Neuronal stem cell (in vitro differentiated cells): ENCODE measurements at regions not wholly inside any gene's neighbourhood (a gene's known extent, or its start where the extent isn't known, plus 50 kb on each side); places are given as distances from the start of the nearest gene placed in this dataset.
A peak's percentile ranks its signal among the peaks of the same experiment; 100 is the strongest.

ENCODE experiments used
- DNase-seq: peaks from one replicate; pipeline ENCODE4 v3.0.0-alpha.2; 2013; ENCODE audit warnings: low spot score
- H2AFZ ChIP-seq: one replicate; pipeline ENCODE4 v1.6.1; 2013; ENCODE audit warnings: mild to moderate bottlenecking, low read length, inconsistent platforms
- H2AK5ac ChIP-seq: 2 replicates; pipeline ENCODE4 v1.6.1; 2013; ENCODE audit warnings: low read depth, mild to moderate bottlenecking, inconsistent platforms, low read length, moderate library complexity, mixed read lengths
- H2BK120ac ChIP-seq: 2 replicates; pipeline ENCODE4 v1.6.1; 2013; ENCODE audit warnings: low read depth, mild to moderate bottlenecking, inconsistent platforms, low read length, moderate library complexity, mixed read lengths
- H2BK12ac ChIP-seq: one replicate; pipeline ENCODE4 v1.6.1; 2013; ENCODE audit warnings: low read length, inconsistent platforms
- H2BK15ac ChIP-seq: 2 replicates; pipeline ENCODE4 v1.6.1; 2013; ENCODE audit warnings: mild to moderate bottlenecking, low read length, inconsistent platforms, mixed read lengths
- H2BK5ac ChIP-seq: one replicate; pipeline ENCODE4 v1.6.1; 2013; ENCODE audit warnings: inconsistent platforms, mild to moderate bottlenecking, low read length, moderate library complexity
- H3K14ac ChIP-seq: one replicate; pipeline ENCODE4 v1.6.1; 2013; ENCODE audit warnings: low read length, inconsistent platforms
- H3K18ac ChIP-seq: 2 replicates; pipeline ENCODE4 v1.6.1; 2013; ENCODE audit warnings: low read length, inconsistent platforms
- H3K23ac ChIP-seq: 2 replicates; pipeline ENCODE4 v1.6.1; 2013; ENCODE audit warnings: low read depth, mild to moderate bottlenecking, mixed read lengths, low read length, inconsistent platforms; ENCODE audit not compliant: poor library complexity
- H3K27ac ChIP-seq: replicated peaks from 3 replicates; pipeline ENCODE4 v1.5.1; 2013; ENCODE audit warnings: low read length, inconsistent platforms
- H3K27me3 ChIP-seq, 3 experiments: 2 replicates each; pipeline ENCODE4 v1.6.1; 2013; ENCODE audit warnings: low read length in 3 of 3, mild to moderate bottlenecking in 2 of 3, inconsistent platforms in 1 of 3, low read depth in 1 of 3, mixed read lengths in 1 of 3, moderate library complexity in 1 of 3; ENCODE audit not compliant: control insufficient read depth in 3 of 3, insufficient read depth in 3 of 3
- H3K36me3 ChIP-seq, 2 donors: replicated peaks in 1 of 2; 2 replicates each; pipeline ENCODE4 v1.6.1; 2013; ENCODE audit warnings: low read length in 2 of 2; ENCODE audit not compliant: control insufficient read depth in 2 of 2, insufficient read depth in 2 of 2
- H3K4ac ChIP-seq: 2 replicates; pipeline ENCODE4 v1.6.1; 2013; ENCODE audit warnings: inconsistent platforms, mild to moderate bottlenecking, low read length, moderate library complexity
- H3K4me1 ChIP-seq, 2 donors: 1 replicate in 1 of 2; 2 replicates in 1 of 2; pipeline ENCODE4 v1.6.1; 2013; ENCODE audit warnings: low read length in 2 of 2, low read depth in 1 of 2; ENCODE audit not compliant: control insufficient read depth in 2 of 2, insufficient read depth in 1 of 2
- H3K4me2 ChIP-seq: one replicate; pipeline ENCODE4 v1.6.1; 2013; ENCODE audit warnings: mild to moderate bottlenecking, low read length, inconsistent platforms; ENCODE audit not compliant: insufficient read depth, poor library complexity, severe bottlenecking
- H3K4me3 ChIP-seq, 2 donors: 2 replicates each; pipeline ENCODE4 v1.5.1; 2013; ENCODE audit warnings: low read length in 2 of 2, mild to moderate bottlenecking in 2 of 2, inconsistent platforms in 1 of 2, moderate library complexity in 1 of 2
- H3K79me1 ChIP-seq: one replicate; pipeline ENCODE4 v1.6.1; 2013; ENCODE audit warnings: low read depth, mild to moderate bottlenecking, inconsistent platforms, low read length, moderate library complexity
- H3K9ac ChIP-seq: one replicate; pipeline ENCODE4 v1.6.1; 2013; ENCODE audit warnings: mild to moderate bottlenecking, low read depth, low read length, inconsistent platforms; ENCODE audit not compliant: poor library complexity
- H3K9me3 ChIP-seq, 2 donors: replicated peaks in 1 of 2; 2 replicates each; pipeline versions ENCODE3 to v1.6.1; 2013; ENCODE audit warnings: low read length in 2 of 2, mild to moderate bottlenecking in 2 of 2, inconsistent platforms in 1 of 2, low read depth in 1 of 2, mixed read lengths in 1 of 2, moderate library complexity in 1 of 2; ENCODE audit not compliant: control insufficient read depth in 2 of 2, insufficient read depth in 1 of 2
- H4K8ac ChIP-seq: one replicate; pipeline ENCODE4 v1.6.1; 2013; ENCODE audit warnings: low read depth, mild to moderate bottlenecking, inconsistent platforms, low read length, moderate library complexity
- H4K91ac ChIP-seq: one replicate; pipeline ENCODE4 v1.6.1; 2013; ENCODE audit warnings: low read length, low read depth, mild to moderate bottlenecking, inconsistent platforms; ENCODE audit not compliant: poor library complexity
- WGBS, 2 donors: extraction: QIAGEN DNeasy Blood & Tissue Kit; methylation state at CpG; one replicate each; pipeline ENCODE4 v1.1.7; 2013; ENCODE audit warnings: missing lambda C conversion rate in 2 of 2, mixed read lengths in 1 of 2; ENCODE audit not compliant: insufficient read length in 2 of 2, insufficient replicate concordance in 1 of 2; ENCODE audit errors: extremely low coverage in 2 of 2; 5-methylcytosine and 5-hydroxymethylcytosine counted together

- Histone ChIP-seq H3K23ac (no peak overlapping the region), H3K4me1 (no peaks in the 10 kb centered on the region), H3K27ac (no peak overlapping the region), H4K8ac (no peak overlapping the region), H3K9ac (no peak overlapping the region), H3K36me3 (no peaks in the 10 kb centered on the region), H2BK15ac (no peak overlapping the region), H2BK12ac (no peak overlapping the region), H3K27me3 (no peaks in the 10 kb centered on the region), H3K14ac (no peak overlapping the region), H3K9me3 (no peaks in the 10 kb centered on the region), H2AFZ (peak overlapping the region; percentile 18), H2BK5ac (no peak overlapping the region), H2AK5ac (no peak overlapping the region), H3K79me1 (no peaks in the 10 kb centered on the region), H4K91ac (no peak overlapping the region), H3K4ac (no peak overlapping the region), H3K4me3 (no peak overlapping the region), H3K4me2 (no peak overlapping the region), H2BK120ac (no peak overlapping the region), H3K18ac (no peak overlapping the region)
- WGBS, 2 donors = no CpG with 5 or more reads among the region's 5 CpGs
- no peak for DNase-seq
Observed at GRCh38 chr2:161077367-161078210, 82.6 kb upstream of the TANK start.

GRCh38 chr2:161078211-161078539, 82.1 kb upstream of the TANK start:
- Histone ChIP-seq H3K4ac (no peak overlapping the region), H2BK12ac (no peak overlapping the region), H2AFZ (peak overlapping the region; percentile 18)

GRCh38 chr2:161085149-161085548, 75.1 kb upstream of the TANK start:
- H3K79me1 ChIP-seq = no peaks in the 10 kb centered on the region
- no CpG with 5 or more reads among the region's 2 CpGs for WGBS, 2 donors
- H2BK5ac ChIP-seq = no peak overlapping the region
- no peaks in the 10 kb centered on the region for H3K27me3 ChIP-seq
- H3K9me3 ChIP-seq = no peaks in the 10 kb centered on the region
- H2BK12ac ChIP-seq = no peak overlapping the region
- no peak overlapping the region for H3K4me3 ChIP-seq
- H2AFZ ChIP-seq = peak overlapping the region; percentile 42
- H2BK120ac ChIP-seq = no peak overlapping the region
- H2BK15ac ChIP-seq = no peak overlapping the region
- no peak overlapping the region for H3K27ac ChIP-seq
- no peak overlapping the region for H2AK5ac ChIP-seq
- no peaks in the 10 kb centered on the region for H3K36me3 ChIP-seq
- H3K4me2 ChIP-seq = no peak overlapping the region
- no peak overlapping the region for H3K14ac ChIP-seq
- H3K23ac ChIP-seq = no peak overlapping the region
- no peaks in the 10 kb centered on the region for H3K4me1 ChIP-seq
- no peak overlapping the region for H4K91ac ChIP-seq
- no peak overlapping the region for H3K9ac ChIP-seq
- DNase-seq = no peak
- no peak overlapping the region for H3K4ac ChIP-seq
- no peak overlapping the region for H3K18ac ChIP-seq
- H4K8ac ChIP-seq = no peak overlapping the region

More at GRCh38 chr2:161078211-161078539, 82.1 kb upstream of the TANK start:
- Histone ChIP-seq H3K79me1 (no peaks in the 10 kb centered on the region), H3K4me3 (no peak overlapping the region), H3K23ac (no peak overlapping the region), H3K9ac (no peak overlapping the region), H3K9me3 (no peaks in the 10 kb centered on the region), H3K4me2 (no peak overlapping the region), H3K36me3 (no peaks in the 10 kb centered on the region), H4K8ac (no peak overlapping the region), H2BK120ac (no peak overlapping the region), H2BK15ac (no peak overlapping the region), H4K91ac (no peak overlapping the region), H2BK5ac (no peak overlapping the region), H3K4me1 (no peaks in the 10 kb centered on the region), H3K27me3 (no peaks in the 10 kb centered on the region), H3K18ac (no peak overlapping the region), H2AK5ac (no peak overlapping the region), H3K14ac (no peak overlapping the region), H3K27ac (no peak overlapping the region)
- no CpG with 5 or more reads among the region's 2 CpGs for WGBS, 2 donors
- DNase-seq = no peak

- H3K14ac ChIP-seq = no peak overlapping the region
- no peak overlapping the region for H3K23ac ChIP-seq
- H3K27ac ChIP-seq = no peak overlapping the region
- no peak overlapping the region for H2BK15ac ChIP-seq
- DNase-seq = no peak
- H3K18ac ChIP-seq = no peak overlapping the region
- H4K91ac ChIP-seq = no peak overlapping the region
- H3K36me3 ChIP-seq = no peaks in the 10 kb centered on the region
- H3K4me2 ChIP-seq = no peak overlapping the region
- no peak overlapping the region for H2AK5ac ChIP-seq
- H3K27me3 ChIP-seq = peaks cover 0 to 3% (median 0%) of the 10 kb centered on the region in 3 experiments
- no peak overlapping the region for H3K4ac ChIP-seq
- H2BK5ac ChIP-seq = no peak overlapping the region
- no peaks in the 10 kb centered on the region for H3K4me1 ChIP-seq
- H2AFZ ChIP-seq = no peak overlapping the region
- H3K9me3 ChIP-seq = no peaks in the 10 kb centered on the region
- no peak overlapping the region for H3K4me3 ChIP-seq
- H3K79me1 ChIP-seq = no peaks in the 10 kb centered on the region
- H4K8ac ChIP-seq = no peak overlapping the region
- H2BK120ac ChIP-seq = no peak overlapping the region
- no peak overlapping the region for H3K9ac ChIP-seq
- no peak overlapping the region for H2BK12ac ChIP-seq
- no CpG with 5 or more reads among the region's 4 CpGs for WGBS, 2 donors
Observed at GRCh38 chr2:161088658-161089350, 71.4 kb upstream of the TANK start.
